HG03108 (cell line): ENCODE measurements at regions not wholly inside any gene's neighbourhood (a gene's known extent, or its start where the extent isn't known, plus 50 kb on each side); places are given as distances from the start of the nearest gene placed in this dataset.

Experiments
- ATAC-seq: cut with Tn5 transposase; IDR thresholded peaks from one replicate; pipeline ENCODE4 v1.9.1; 2021; ENCODE audit warnings: moderate library complexity; ENCODE audit not compliant: unreplicated experiment

DNA sequence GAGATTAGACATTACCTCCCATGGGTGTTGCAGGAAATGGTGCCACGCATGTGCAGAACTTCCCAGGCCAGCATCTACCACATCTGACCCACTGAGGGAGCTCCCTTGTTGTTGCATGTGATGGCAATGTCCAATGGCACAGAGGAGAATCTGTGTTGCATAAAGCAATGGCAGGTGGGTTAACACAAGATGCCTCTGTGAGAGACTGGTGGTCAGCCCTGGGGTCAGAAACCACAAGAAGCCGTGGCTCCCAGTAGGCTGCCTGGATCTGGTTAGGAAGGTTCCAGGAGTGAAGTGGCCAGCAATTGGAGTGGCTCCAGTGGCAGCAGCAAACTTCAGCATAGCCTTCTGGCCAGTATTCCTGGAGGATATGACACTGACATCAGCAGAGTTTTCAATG is 65.9 kb upstream of the HMGA2 start:
- ATAC-seq, result no peak

DNA sequence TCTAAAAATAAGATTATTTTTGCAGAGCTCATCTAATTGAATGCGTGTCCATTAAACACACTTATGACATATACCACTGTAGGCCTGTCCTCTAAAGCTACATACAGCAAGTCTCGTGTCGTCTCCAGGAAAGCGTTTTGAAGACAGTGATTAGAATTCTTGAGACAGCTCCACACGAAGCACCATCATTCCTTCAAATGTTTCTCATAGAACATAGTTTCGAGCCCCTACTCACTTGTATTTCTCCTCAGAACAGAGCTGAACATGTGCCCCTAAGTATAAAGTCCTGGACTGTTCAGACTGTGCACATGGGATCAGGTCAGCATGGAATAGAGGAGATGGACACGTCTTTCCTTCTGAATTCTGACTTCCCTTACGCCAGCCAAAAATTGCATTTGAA is 64.5 kb upstream of the HMGA2 start:
- no peak for ATAC-seq

DNA sequence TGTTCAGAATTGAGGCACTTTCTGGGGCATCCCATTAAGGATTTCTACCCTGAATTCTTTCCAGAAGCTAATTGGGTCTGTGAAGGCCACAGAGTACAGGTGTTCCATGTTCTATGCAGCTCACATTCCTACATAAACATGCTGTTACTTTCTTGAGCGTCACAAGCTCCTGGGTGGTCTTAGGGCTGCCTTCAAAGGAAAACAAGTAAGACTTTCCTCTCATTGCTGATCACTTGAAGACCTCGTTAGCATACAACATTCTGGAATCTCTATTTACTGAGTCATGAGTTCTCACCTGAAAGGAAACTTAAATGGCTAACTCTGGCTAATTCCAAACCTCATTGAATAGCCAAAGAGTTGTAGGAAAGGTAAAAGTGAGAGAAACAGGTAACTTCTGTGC is 63.0 kb upstream of the HMGA2 start:
- ATAC-seq, result no peak

DNA sequence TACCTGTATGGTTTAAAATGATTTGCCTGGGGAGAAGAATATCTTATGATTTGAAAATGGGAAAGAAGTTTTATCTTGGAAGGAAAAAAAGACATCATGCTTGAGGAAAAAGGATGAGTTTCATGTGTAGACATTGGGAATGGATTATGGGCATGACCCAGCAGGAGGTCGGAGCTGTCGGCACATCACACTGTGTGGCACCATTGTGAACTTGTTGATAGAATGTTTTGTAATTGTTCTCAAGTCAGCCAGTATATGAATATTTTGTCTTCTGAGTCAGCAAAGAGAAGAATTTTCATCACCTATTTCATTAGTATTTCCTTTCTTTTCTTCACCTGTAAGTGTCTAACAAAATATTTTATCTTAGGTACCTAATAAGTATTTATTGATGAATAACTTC is 60.0 kb upstream of the HMGA2 start:
- ATAC-seq, result no peak

DNA sequence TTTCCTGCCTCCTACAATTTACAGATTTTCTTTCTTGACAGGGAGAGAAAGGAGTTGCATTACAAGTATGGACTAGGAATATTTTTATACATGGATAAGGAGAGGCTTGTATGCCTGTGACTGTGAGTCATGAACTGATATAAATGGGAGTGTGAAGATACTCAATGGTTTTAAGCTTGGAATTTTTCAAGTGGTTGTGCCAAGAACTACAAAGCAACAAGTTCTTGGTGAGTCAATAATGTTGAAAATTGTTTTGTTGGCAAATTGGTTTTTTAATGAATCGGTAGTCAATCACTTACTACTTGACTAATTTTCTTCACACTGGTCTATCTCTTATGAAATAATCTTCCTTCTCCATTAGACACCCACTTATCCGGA is 58.9 kb upstream of the HMGA2 start:
- ATAC-seq, result no peak

DNA sequence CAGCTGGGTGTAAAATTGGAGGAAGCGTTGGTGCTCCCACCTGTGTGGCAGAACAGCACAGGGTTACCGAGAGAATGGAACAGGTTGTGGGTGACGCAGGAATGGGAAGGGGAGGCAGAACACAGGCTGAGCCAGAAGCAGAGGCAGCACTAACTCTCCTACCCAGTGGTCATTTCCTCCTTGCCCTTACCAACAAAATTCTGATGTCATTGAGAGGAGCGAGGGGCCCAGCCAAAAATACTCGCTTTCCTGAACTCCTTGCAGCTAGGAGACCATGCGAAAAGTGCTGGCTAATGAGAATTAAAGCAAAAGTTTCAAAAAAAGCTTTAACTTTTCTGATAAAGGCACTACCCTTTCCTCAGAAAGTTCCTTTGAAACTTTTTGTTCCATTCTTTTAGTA is 54.4 kb upstream of the HMGA2 start:
- no peak for ATAC-seq
